WERI-Rb-1 (cell line): ENCODE measurements at regions not wholly inside any gene's neighbourhood (a gene's known extent, or its start where the extent isn't known, plus 50 kb on each side); places are given as distances from the start of the nearest gene placed in this dataset.

Experiments used
- DNase-seq: peaks from one replicate; pipeline ENCODE4 v3.0.0-alpha.2; 2020
- H3K27ac ChIP-seq: fragments of 250-450 bp; sonication (Bioruptor Pico); 2 replicates; pipeline ENCODE4 v1.5.1; 2020; ENCODE audit warnings: mild to moderate bottlenecking, moderate library complexity
- H3K27me3 ChIP-seq: fragments of 250-450 bp; sonication (Bioruptor Pico); 2 replicates; pipeline ENCODE4 v1.5.1; 2021; ENCODE audit warnings: mild to moderate bottlenecking, low read depth, moderate library complexity; ENCODE audit not compliant: insufficient read depth, severe bottlenecking
- H3K36me3 ChIP-seq: fragments of 250-450 bp; sonication (Bioruptor Pico); 2 replicates; pipeline ENCODE4 v1.5.1; 2020; ENCODE audit warnings: mild to moderate bottlenecking, moderate library complexity
- H3K4me3 ChIP-seq: 2 replicates; pipeline ENCODE4 v1.5.1; 2011; ENCODE audit warnings: low read depth, mild to moderate bottlenecking, control low read depth, low read length
- H3K9me3 ChIP-seq: fragments of 250-450 bp; sonication (Bioruptor Pico); 2 replicates; pipeline ENCODE4 v1.5.1; 2021; ENCODE audit warnings: mild to moderate bottlenecking, moderate library complexity; ENCODE audit not compliant: severe bottlenecking
- CTCF ChIP-seq: IDR thresholded peaks from 2 replicates; pipeline ENCODE4 v1.5.1; 2011; ENCODE audit warnings: low read depth, mild to moderate bottlenecking, control low read depth, inconsistent platforms, low read length

- Histone ChIP-seq H3K36me3 (no peaks in the 10 kb centered on the region), H3K4me3 (no peak overlapping the region), H3K9me3 (no peaks in the 10 kb centered on the region), H3K27me3 (no peaks in the 10 kb centered on the region), H3K27ac (no peak overlapping the region)
- DNase-seq = no peak
- no peak for TF ChIP-seq CTCF
Measured at GRCh38 chr5:39648848-39649227, 224.1 kb upstream of the DAB2 start.

GRCh38 chr5:39648085-39648847, 223.5 kb upstream of the DAB2 start:
- no peak overlapping the region for H3K4me3 ChIP-seq
- H3K36me3 ChIP-seq = no peaks in the 10 kb centered on the region
- H3K27ac ChIP-seq = no peak overlapping the region
- no peak for TF ChIP-seq CTCF
- no peaks in the 10 kb centered on the region for H3K27me3 ChIP-seq
- no peaks in the 10 kb centered on the region for H3K9me3 ChIP-seq
- DNase-seq = no peak

- H3K27me3 ChIP-seq = no peaks in the 10 kb centered on the region
- no peaks in the 10 kb centered on the region for H3K9me3 ChIP-seq
- H3K4me3 ChIP-seq = no peak overlapping the region
- no peak for TF ChIP-seq CTCF
- H3K36me3 ChIP-seq = no peaks in the 10 kb centered on the region
- DNase-seq = no peak
- H3K27ac ChIP-seq = no peak overlapping the region
Measured at GRCh38 chr5:39640552-39640951, 215.8 kb upstream of the DAB2 start.

GRCh38 chr5:39639618-39640089, 214.9 kb upstream of the DAB2 start:
- no peak overlapping the region for H3K27ac ChIP-seq
- no peaks in the 10 kb centered on the region for H3K27me3 ChIP-seq
- TF ChIP-seq CTCF = no peak
- H3K36me3 ChIP-seq = no peaks in the 10 kb centered on the region
- no peak overlapping the region for H3K4me3 ChIP-seq
- no peaks in the 10 kb centered on the region for H3K9me3 ChIP-seq
- DNase-seq = no peak

GRCh38 chr5:39638813-39639212, 214.0 kb upstream of the DAB2 start:
- Histone ChIP-seq H3K9me3 (no peaks in the 10 kb centered on the region), H3K36me3 (no peaks in the 10 kb centered on the region), H3K27me3 (no peaks in the 10 kb centered on the region), H3K4me3 (no peak overlapping the region), H3K27ac (no peak overlapping the region)
- TF ChIP-seq CTCF = no peak
- no peak for DNase-seq

- Histone ChIP-seq H3K27ac (no peak overlapping the region), H3K4me3 (no peak overlapping the region), H3K9me3 (no peaks in the 10 kb centered on the region), H3K36me3 (no peaks in the 10 kb centered on the region), H3K27me3 (no peaks in the 10 kb centered on the region)
- no peak for DNase-seq
- no peak for TF ChIP-seq CTCF
Measured at GRCh38 chr5:39633057-39633456, 208.3 kb upstream of the DAB2 start.
